Suprapubic skin (tissue), 3 donors: ENCODE measurements at regions not wholly inside any gene's neighbourhood (a gene's known extent, or its start where the extent isn't known, plus 50 kb on each side); places are given as distances from the start of the nearest gene placed in this dataset.

Source experiments
- EP300 ChIP-seq: sonication (generic); formaldehyde crosslinking; IDR thresholded peaks from one replicate; pipeline ENCODE4 v1.6.1; 2017; ENCODE audit warnings: antibody characterized with exemption
- TF ChIP-seq, protein P1 (sequence below), 2 donors: fragments of 200-600 bp in 1 of 2; fragments of 450-650 bp in 1 of 2; sonication (generic) in 1 of 2; IDR thresholded peaks; one replicate each; pipeline ENCODE4 v1.5.1; 2016 to 2019; ENCODE audit warnings: antibody characterized with exemption in 2 of 2, mild to moderate bottlenecking in 1 of 2, moderate library complexity in 1 of 2

DNA sequence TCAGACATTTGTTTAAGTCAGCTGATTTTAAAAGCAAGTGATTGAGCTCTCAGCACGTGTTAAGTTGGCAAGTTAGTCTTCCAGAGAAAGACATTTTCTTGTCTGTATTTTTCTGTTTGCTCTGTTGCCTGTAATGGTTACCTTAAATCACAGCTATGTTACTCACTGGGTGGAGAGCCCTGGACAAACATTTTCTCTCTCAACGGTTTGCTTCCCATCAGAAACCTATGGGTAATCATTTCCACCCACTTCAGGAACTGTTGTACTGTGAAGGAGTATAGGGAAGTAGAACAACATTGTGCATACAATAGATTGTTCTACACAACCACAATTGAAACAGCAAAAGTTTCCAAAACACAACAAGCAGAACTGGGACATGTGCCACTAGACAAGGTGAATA lies 113.9 kb upstream of the DPT start:
- TF ChIP-seq EP300: no peak
- TF ChIP-seq, protein P1, sequence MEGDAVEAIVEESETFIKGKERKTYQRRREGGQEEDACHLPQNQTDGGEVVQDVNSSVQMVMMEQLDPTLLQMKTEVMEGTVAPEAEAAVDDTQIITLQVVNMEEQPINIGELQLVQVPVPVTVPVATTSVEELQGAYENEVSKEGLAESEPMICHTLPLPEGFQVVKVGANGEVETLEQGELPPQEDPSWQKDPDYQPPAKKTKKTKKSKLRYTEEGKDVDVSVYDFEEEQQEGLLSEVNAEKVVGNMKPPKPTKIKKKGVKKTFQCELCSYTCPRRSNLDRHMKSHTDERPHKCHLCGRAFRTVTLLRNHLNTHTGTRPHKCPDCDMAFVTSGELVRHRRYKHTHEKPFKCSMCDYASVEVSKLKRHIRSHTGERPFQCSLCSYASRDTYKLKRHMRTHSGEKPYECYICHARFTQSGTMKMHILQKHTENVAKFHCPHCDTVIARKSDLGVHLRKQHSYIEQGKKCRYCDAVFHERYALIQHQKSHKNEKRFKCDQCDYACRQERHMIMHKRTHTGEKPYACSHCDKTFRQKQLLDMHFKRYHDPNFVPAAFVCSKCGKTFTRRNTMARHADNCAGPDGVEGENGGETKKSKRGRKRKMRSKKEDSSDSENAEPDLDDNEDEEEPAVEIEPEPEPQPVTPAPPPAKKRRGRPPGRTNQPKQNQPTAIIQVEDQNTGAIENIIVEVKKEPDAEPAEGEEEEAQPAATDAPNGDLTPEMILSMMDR (IDR thresholded peaks at IDR 0.05): no peak
